DND-41 (cell line): ENCODE measurements at regions not wholly inside any gene's neighbourhood (a gene's known extent, or its start where the extent isn't known, plus 50 kb on each side); places are given as distances from the start of the nearest gene placed in this dataset.

Experiments
- ATAC-seq: fragments of 200-7000 bp; cut with Tn5 transposase; 3 replicates; pipeline ENCODE4 v1.9.1; 2021; ENCODE audit warnings: low read depth; ENCODE audit not compliant: insufficient read depth
- DNase-seq: peaks from one replicate; pipeline ENCODE4 v3.0.0-alpha.2; 2020
- H2AFZ ChIP-seq: 2 replicates; pipeline ENCODE4 v1.6.0; 2012; ENCODE audit warnings: low read depth, low read length
- H3K27ac ChIP-seq: 2 replicates; pipeline ENCODE4 v1.5.1; 2012; ENCODE audit warnings: low read length, inconsistent platforms
- H3K27me3 ChIP-seq: fragments of 200-600 bp; sonication (generic); 2 replicates; pipeline ENCODE4 v1.6.0; 2012; ENCODE audit warnings: low read length, mild to moderate bottlenecking, inconsistent platforms; ENCODE audit not compliant: insufficient read depth, poor library complexity
- H3K36me3 ChIP-seq: 2 replicates; pipeline ENCODE4 v1.5.1; 2012; ENCODE audit warnings: low read length, inconsistent platforms; ENCODE audit not compliant: insufficient read depth
- H3K4me1 ChIP-seq: 2 replicates; pipeline ENCODE4 v1.5.1; 2012; ENCODE audit warnings: mild to moderate bottlenecking, low read length; ENCODE audit not compliant: insufficient read depth
- H3K4me2 ChIP-seq: 2 replicates; pipeline ENCODE4 v1.6.0; 2012; ENCODE audit warnings: mild to moderate bottlenecking, moderate library complexity, low read length, inconsistent platforms; ENCODE audit not compliant: insufficient read depth
- H3K4me3 ChIP-seq, 2 experiments: fragments of 200-600 bp in 1 of 2; shearing (Covaris generic) in 1 of 2; 2 replicates each; pipeline ENCODE4 v1.5.1; 2012 to 2016; ENCODE audit warnings: inconsistent platforms in 2 of 2, low read length in 2 of 2, mild to moderate bottlenecking in 2 of 2, low read depth in 1 of 2, moderate library complexity in 1 of 2
- H3K79me2 ChIP-seq: 2 replicates; pipeline ENCODE4 v1.6.0; 2012; ENCODE audit warnings: low read length, inconsistent platforms; ENCODE audit not compliant: insufficient read depth
- H3K9ac ChIP-seq: 2 replicates; pipeline ENCODE4 v1.6.0; 2012; ENCODE audit warnings: low read depth, mild to moderate bottlenecking, inconsistent platforms, low read length, moderate library complexity
- H3K9me3 ChIP-seq: 2 replicates; pipeline ENCODE4 v1.5.1; 2012; ENCODE audit warnings: low read length, moderate library complexity, mild to moderate bottlenecking, inconsistent platforms; ENCODE audit not compliant: insufficient read depth, severe bottlenecking
- H4K20me1 ChIP-seq: 2 replicates; pipeline ENCODE4 v1.6.0; 2012; ENCODE audit warnings: low read length; ENCODE audit not compliant: insufficient read depth
- EZH2 ChIP-seq: IDR thresholded peaks from 3 replicates; pipeline ENCODE4 v1.6.1; 2012; ENCODE audit warnings: borderline replicate concordance, low read depth, mild to moderate bottlenecking, moderate library complexity, low read length, inconsistent platforms; ENCODE audit not compliant: severe bottlenecking
- TF ChIP-seq, protein P1 (sequence below): IDR thresholded peaks from 2 replicates; pipeline ENCODE4 v1.5.1; 2012; ENCODE audit warnings: borderline replicate concordance, low read length, moderate library complexity, mild to moderate bottlenecking; ENCODE audit not compliant: poor library complexity, severe bottlenecking; ENCODE audit errors: extremely low read depth

DNA sequence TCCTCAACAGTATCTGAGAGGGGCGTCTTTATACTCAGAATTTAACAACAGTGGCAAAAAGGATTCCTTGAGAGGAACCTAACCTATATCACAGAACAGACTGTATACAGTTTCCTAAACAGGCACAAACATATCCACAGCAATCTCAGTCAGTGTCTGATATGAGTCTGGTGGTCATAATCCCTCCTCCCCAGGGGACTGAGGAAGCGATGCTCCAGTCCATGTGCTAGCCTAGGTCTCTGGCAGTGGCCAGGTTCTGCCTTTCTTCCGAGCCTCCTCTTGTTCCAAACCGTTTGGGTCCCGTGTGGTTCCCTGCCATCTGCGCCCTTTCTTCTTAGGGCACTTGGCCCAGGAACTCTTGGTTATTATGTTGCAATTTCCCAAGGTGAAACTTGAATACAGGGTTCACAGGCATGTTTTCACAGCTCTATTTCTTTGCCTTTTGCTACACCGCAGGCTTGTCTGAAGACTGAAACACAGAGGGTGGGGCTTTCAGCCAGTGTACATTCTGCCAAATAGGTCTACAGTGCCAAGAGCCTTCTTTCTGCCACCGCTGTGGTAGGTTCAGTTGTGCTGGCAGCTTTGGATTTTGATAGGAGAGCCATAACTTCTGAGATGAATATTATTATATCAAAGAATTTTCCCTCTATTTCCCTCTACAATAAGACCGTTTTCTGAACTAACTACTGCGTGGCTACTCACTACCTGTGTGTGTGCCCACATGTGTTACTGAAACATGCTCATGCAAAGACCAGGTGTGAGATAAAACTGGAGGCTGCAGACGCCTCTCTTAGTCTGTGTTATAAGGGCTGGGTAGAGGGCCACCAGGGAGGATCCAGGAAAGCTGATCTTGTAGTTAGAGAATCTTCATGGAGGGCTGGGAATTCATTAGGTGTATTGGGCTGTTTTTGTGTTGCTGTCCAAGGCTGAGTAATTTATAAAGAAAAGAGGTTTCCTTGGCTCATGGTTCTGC lies 75.0 kb upstream of the HAAO start:
- Histone ChIP-seq H3K4me3 (no peak overlapping the region), H3K4me1 (no peaks in the 10 kb centered on the region), H3K9ac (no peak overlapping the region), H3K4me2 (no peak overlapping the region), H3K27ac (no peak overlapping the region), H3K9me3 (peaks cover 9% of the 10 kb centered on the region), H3K79me2 (no peaks in the 10 kb centered on the region), H2AFZ (no peak overlapping the region), H3K27me3 (no peaks in the 10 kb centered on the region), H3K36me3 (no peaks in the 10 kb centered on the region), H4K20me1 (no peaks in the 10 kb centered on the region)
- ATAC-seq: no peak
- TF ChIP-seq EZH2: no peak
- TF ChIP-seq, protein P1, sequence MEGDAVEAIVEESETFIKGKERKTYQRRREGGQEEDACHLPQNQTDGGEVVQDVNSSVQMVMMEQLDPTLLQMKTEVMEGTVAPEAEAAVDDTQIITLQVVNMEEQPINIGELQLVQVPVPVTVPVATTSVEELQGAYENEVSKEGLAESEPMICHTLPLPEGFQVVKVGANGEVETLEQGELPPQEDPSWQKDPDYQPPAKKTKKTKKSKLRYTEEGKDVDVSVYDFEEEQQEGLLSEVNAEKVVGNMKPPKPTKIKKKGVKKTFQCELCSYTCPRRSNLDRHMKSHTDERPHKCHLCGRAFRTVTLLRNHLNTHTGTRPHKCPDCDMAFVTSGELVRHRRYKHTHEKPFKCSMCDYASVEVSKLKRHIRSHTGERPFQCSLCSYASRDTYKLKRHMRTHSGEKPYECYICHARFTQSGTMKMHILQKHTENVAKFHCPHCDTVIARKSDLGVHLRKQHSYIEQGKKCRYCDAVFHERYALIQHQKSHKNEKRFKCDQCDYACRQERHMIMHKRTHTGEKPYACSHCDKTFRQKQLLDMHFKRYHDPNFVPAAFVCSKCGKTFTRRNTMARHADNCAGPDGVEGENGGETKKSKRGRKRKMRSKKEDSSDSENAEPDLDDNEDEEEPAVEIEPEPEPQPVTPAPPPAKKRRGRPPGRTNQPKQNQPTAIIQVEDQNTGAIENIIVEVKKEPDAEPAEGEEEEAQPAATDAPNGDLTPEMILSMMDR: no peak
- DNase-seq: no peak

- no peak overlapping the region for H3K4me3 ChIP-seq
- no peaks in the 10 kb centered on the region for H3K4me1 ChIP-seq
- no peak overlapping the region for H2AFZ ChIP-seq
- no peaks in the 10 kb centered on the region for H3K79me2 ChIP-seq
- no peak for ATAC-seq
- DNase-seq: no peak
- H3K9me3 ChIP-seq: peaks cover 9% of the 10 kb centered on the region
- H3K9ac ChIP-seq: no peak overlapping the region
- no peak overlapping the region for H3K27ac ChIP-seq
- H3K27me3 ChIP-seq: no peaks in the 10 kb centered on the region
- H3K4me2 ChIP-seq: no peak overlapping the region
- H4K20me1 ChIP-seq: no peaks in the 10 kb centered on the region
- no peaks in the 10 kb centered on the region for H3K36me3 ChIP-seq
- TF ChIP-seq, protein P1: no peak
- TF ChIP-seq EZH2: no peak
Observed at GRCh38 chr2:42865884-42866881, 73.8 kb upstream of the HAAO start.

- TF ChIP-seq, protein P1: no peak
- TF ChIP-seq EZH2: no peak
- no peak for DNase-seq
- H3K79me2 ChIP-seq: no peaks in the 10 kb centered on the region
Observed at GRCh38 chr2:42864641-42865280, 72.4 kb upstream of the HAAO start.

More at GRCh38 chr2:42864641-42865280, 72.4 kb upstream of the HAAO start:
- Histone ChIP-seq H2AFZ (no peak overlapping the region), H3K9me3 (peaks cover 9% of the 10 kb centered on the region), H3K9ac (no peak overlapping the region), H3K27me3 (no peaks in the 10 kb centered on the region), H3K4me3 (no peak overlapping the region), H3K27ac (no peak overlapping the region), H4K20me1 (no peaks in the 10 kb centered on the region), H3K4me1 (no peaks in the 10 kb centered on the region), H3K36me3 (no peaks in the 10 kb centered on the region), H3K4me2 (no peak overlapping the region)
- no peak for ATAC-seq
